Mammary epithelial cell (primary cell): ENCODE measurements at regions not wholly inside any gene's neighbourhood (a gene's known extent, or its start where the extent isn't known, plus 50 kb on each side); places are given as distances from the start of the nearest gene placed in this dataset.
"Not testable (repeated sequence)": the region's sequence is repeated elsewhere in the genome, so short reads cannot be mapped to it uniquely, and the experiment has no call there.

Experiments
- EZH2 ChIP-seq: IDR thresholded peaks from 2 replicates; pipeline ENCODE4 v1.6.1; 2012; ENCODE audit warnings: low read length, inconsistent platforms, borderline replicate concordance
- TF ChIP-seq, protein P1 (sequence below), 2 donors: IDR thresholded peaks in 1 of 2; conservative IDR thresholded peaks in 1 of 2; 2 replicates each; pipeline ENCODE4 v1.5.1; 2011 to 2012; ENCODE audit warnings: inconsistent platforms in 2 of 2, low read length in 2 of 2, mild to moderate bottlenecking in 2 of 2, control low read depth in 1 of 2, low read depth in 1 of 2; ENCODE audit not compliant: insufficient read depth in 1 of 2; ENCODE audit errors: extremely low read depth in 1 of 2

- TF ChIP-seq, protein P1, sequence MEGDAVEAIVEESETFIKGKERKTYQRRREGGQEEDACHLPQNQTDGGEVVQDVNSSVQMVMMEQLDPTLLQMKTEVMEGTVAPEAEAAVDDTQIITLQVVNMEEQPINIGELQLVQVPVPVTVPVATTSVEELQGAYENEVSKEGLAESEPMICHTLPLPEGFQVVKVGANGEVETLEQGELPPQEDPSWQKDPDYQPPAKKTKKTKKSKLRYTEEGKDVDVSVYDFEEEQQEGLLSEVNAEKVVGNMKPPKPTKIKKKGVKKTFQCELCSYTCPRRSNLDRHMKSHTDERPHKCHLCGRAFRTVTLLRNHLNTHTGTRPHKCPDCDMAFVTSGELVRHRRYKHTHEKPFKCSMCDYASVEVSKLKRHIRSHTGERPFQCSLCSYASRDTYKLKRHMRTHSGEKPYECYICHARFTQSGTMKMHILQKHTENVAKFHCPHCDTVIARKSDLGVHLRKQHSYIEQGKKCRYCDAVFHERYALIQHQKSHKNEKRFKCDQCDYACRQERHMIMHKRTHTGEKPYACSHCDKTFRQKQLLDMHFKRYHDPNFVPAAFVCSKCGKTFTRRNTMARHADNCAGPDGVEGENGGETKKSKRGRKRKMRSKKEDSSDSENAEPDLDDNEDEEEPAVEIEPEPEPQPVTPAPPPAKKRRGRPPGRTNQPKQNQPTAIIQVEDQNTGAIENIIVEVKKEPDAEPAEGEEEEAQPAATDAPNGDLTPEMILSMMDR (conservative IDR thresholded peaks at IDR 0.05 in 1 of 2, IDR thresholded peaks at IDR 0.05 in 1 of 2; ENCODE audit: extremely low read depth in 1 of 2, insufficient read depth in 1 of 2, low read depth in 1 of 2, low read length in 2 of 2), result not testable (repeated sequence)
- not testable (repeated sequence) for TF ChIP-seq EZH2
Measured at GRCh38 chr21:9815181-9815789, 706.1 kb upstream of the TPTE start.
